DOHH2 (cell line): ENCODE measurements at regions not wholly inside any gene's neighbourhood (a gene's known extent, or its start where the extent isn't known, plus 50 kb on each side); places are given as distances from the start of the nearest gene placed in this dataset.

Source experiments
- H3F3A ChIP-seq: fragments of 200-600 bp; sonication (generic), shearing (Covaris generic); 2 replicates; pipeline ENCODE4 v1.6.0; 2016; ENCODE audit warnings: antibody characterized with exemption, mild to moderate bottlenecking; ENCODE audit not compliant: control insufficient read depth, insufficient read depth
- H3K27ac ChIP-seq: fragments of 200-600 bp; sonication (generic); 2 replicates; pipeline ENCODE4 v1.5.1; 2014; ENCODE audit warnings: low read depth, mild to moderate bottlenecking, low read length, moderate library complexity
- H3K27me3 ChIP-seq: fragments of 200-600 bp; sonication (generic); 2 replicates; pipeline ENCODE4 v1.6.1; 2014; ENCODE audit warnings: mild to moderate bottlenecking, low read length, mixed read lengths; ENCODE audit not compliant: control insufficient read depth
- H3K36me3 ChIP-seq: fragments of 200-600 bp; sonication (generic); 2 replicates; pipeline ENCODE4 v1.6.1; 2014; ENCODE audit warnings: mild to moderate bottlenecking, low read length, moderate library complexity, mixed read lengths; ENCODE audit not compliant: control insufficient read depth
- H3K4me1 ChIP-seq: fragments of 200-600 bp; sonication (generic); 2 replicates; pipeline ENCODE4 v1.6.1; 2014; ENCODE audit warnings: mild to moderate bottlenecking, low read length, mixed read lengths; ENCODE audit not compliant: control insufficient read depth
- H3K4me2 ChIP-seq: fragments of 200-600 bp; sonication (generic); 2 replicates; pipeline ENCODE4 v1.6.0; 2014; ENCODE audit warnings: mild to moderate bottlenecking, low read length, moderate library complexity
- H3K4me3 ChIP-seq: fragments of 200-600 bp; sonication (generic); 2 replicates; pipeline ENCODE4 v1.5.1; 2014; ENCODE audit warnings: mild to moderate bottlenecking, low read length, mixed read lengths
- H3K79me2 ChIP-seq: fragments of 200-600 bp; sonication (generic); 2 replicates; pipeline ENCODE4 v1.6.1; 2014; ENCODE audit warnings: mild to moderate bottlenecking, low read length, mixed read lengths; ENCODE audit not compliant: control insufficient read depth
- H3K9me2 ChIP-seq: fragments of 200-600 bp; sonication (generic); replicated peaks from 2 replicates; pipeline ENCODE4 v1.6.1; 2014; ENCODE audit warnings: mild to moderate bottlenecking, low read length, mixed read lengths; ENCODE audit not compliant: control insufficient read depth
- H3K9me3 ChIP-seq: fragments of 200-600 bp; sonication (generic); 2 replicates; pipeline ENCODE4 v1.6.1; 2014; ENCODE audit warnings: antibody characterized with exemption, low read length, mixed read lengths; ENCODE audit not compliant: control insufficient read depth, insufficient read depth
- H4K20me1 ChIP-seq: fragments of 200-600 bp; sonication (generic); 2 replicates; pipeline ENCODE4 v1.6.0; 2014; ENCODE audit warnings: low read depth, mild to moderate bottlenecking, antibody characterized with exemption, low read length, moderate library complexity; ENCODE audit not compliant: control insufficient read depth, insufficient read depth
- CTCF ChIP-seq: fragments of 200-600 bp; sonication (generic); IDR thresholded peaks from one replicate; pipeline ENCODE4 v1.5.1; 2014; ENCODE audit warnings: antibody characterized with exemption, mild to moderate bottlenecking, low read depth, low read length; ENCODE audit not compliant: poor library complexity, severe bottlenecking
- EZH2phosphoT487 ChIP-seq: fragments of 200-600 bp; sonication (generic); IDR thresholded peaks from 2 replicates; pipeline ENCODE4 v1.6.1; 2017; ENCODE audit warnings: borderline replicate concordance, mild to moderate bottlenecking, antibody characterized with exemption, low read length, moderate library complexity, mixed read lengths

DNA sequence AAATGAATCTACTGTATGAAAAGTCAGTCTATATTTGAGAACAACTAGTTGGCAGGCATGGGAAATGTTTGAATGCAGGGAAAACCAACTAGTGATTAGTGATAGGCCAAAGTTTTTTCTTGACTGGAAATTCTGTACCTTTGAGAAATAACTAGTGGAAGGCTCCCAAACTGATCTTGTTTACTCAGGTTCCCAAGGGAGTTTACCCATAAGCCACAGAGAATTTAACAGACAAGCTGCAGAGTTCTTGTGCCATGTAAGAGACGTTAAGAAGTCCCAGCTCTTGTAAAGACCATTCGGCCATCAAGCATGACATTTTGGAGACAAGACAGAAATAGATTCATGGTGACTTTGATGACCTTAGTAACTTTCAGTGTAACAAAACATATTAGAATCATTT, 1882.8 kb upstream of the SEL1L start:
- TF ChIP-seq CTCF (no peak), EZH2phosphoT487 (no peak)
- no peaks in the 10 kb centered on the region for H3K27me3 ChIP-seq
- H3K4me2 ChIP-seq = no peak overlapping the region
- H3F3A ChIP-seq = no peaks in the 10 kb centered on the region
- no peaks in the 10 kb centered on the region for H3K36me3 ChIP-seq
- no peaks in the 10 kb centered on the region for H3K9me3 ChIP-seq
- H3K79me2 ChIP-seq = no peaks in the 10 kb centered on the region
- H3K4me3 ChIP-seq = no peak overlapping the region
- no peaks in the 10 kb centered on the region for H3K4me1 ChIP-seq
- no peak overlapping the region for H3K27ac ChIP-seq
- no peaks in the 10 kb centered on the region for H3K9me2 ChIP-seq
- no peaks in the 10 kb centered on the region for H4K20me1 ChIP-seq

DNA sequence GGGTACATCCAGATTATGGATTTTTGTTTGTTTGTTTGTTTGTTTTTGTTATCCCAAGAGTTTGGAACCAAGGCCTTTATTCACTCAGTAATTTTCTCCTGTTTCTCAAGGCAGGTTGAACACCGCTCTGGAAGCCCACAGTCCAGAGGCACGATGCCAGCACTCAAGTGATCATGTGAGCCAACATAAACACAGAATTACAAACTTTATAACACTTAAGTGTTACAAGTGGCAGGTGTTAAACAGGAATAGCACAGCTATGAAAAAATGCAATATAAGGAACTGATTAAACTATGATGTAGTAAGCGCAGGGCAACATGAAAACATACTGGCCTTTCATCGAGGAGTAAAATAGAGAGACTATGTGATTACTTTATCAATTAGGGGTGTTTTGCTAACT, 1885.8 kb upstream of the SEL1L start:
- TF ChIP-seq CTCF (no peak), EZH2phosphoT487 (no peak)
- no peaks in the 10 kb centered on the region for H3K4me1 ChIP-seq
- H3F3A ChIP-seq = no peaks in the 10 kb centered on the region
- H3K27ac ChIP-seq = no peak overlapping the region
- H3K9me3 ChIP-seq = no peaks in the 10 kb centered on the region
- no peak overlapping the region for H3K4me3 ChIP-seq
- H3K4me2 ChIP-seq = no peak overlapping the region
- H3K9me2 ChIP-seq = no peaks in the 10 kb centered on the region
- no peaks in the 10 kb centered on the region for H4K20me1 ChIP-seq
- H3K79me2 ChIP-seq = no peaks in the 10 kb centered on the region
- H3K36me3 ChIP-seq = no peaks in the 10 kb centered on the region
- no peaks in the 10 kb centered on the region for H3K27me3 ChIP-seq

- no peak overlapping the region for H3K27ac ChIP-seq
- no peaks in the 10 kb centered on the region for H3K9me2 ChIP-seq
- H3F3A ChIP-seq = no peaks in the 10 kb centered on the region
- no peak for TF ChIP-seq CTCF
- no peak for TF ChIP-seq EZH2phosphoT487
- H3K36me3 ChIP-seq = no peaks in the 10 kb centered on the region
- H4K20me1 ChIP-seq = no peaks in the 10 kb centered on the region
- no peaks in the 10 kb centered on the region for H3K9me3 ChIP-seq
- no peaks in the 10 kb centered on the region for H3K4me1 ChIP-seq
- H3K79me2 ChIP-seq = no peaks in the 10 kb centered on the region
- H3K4me3 ChIP-seq = no peak overlapping the region
- no peaks in the 10 kb centered on the region for H3K27me3 ChIP-seq
- H3K4me2 ChIP-seq = no peak overlapping the region
Measured at GRCh38 chr14:83421711-83422110, 1888.1 kb upstream of the SEL1L start.

- Histone ChIP-seq H3K9me3 (no peaks in the 10 kb centered on the region), H3K27ac (no peak overlapping the region), H3K27me3 (no peaks in the 10 kb centered on the region), H3K4me3 (no peak overlapping the region), H3K4me2 (no peak overlapping the region), H3K36me3 (no peaks in the 10 kb centered on the region), H3F3A (no peaks in the 10 kb centered on the region), H3K79me2 (no peaks in the 10 kb centered on the region), H3K4me1 (no peaks in the 10 kb centered on the region), H4K20me1 (no peaks in the 10 kb centered on the region), H3K9me2 (no peaks in the 10 kb centered on the region)
- TF ChIP-seq EZH2phosphoT487 (no peak), CTCF (no peak)
Measured at GRCh38 chr14:83425138-83425537, 1891.5 kb upstream of the SEL1L start.
